ENCODE measurements at regions not wholly inside any gene's neighbourhood (a gene's known extent, or its start where the extent isn't known, plus 50 kb on each side); places are given as distances from the start of the nearest gene placed in this dataset.

DNA sequence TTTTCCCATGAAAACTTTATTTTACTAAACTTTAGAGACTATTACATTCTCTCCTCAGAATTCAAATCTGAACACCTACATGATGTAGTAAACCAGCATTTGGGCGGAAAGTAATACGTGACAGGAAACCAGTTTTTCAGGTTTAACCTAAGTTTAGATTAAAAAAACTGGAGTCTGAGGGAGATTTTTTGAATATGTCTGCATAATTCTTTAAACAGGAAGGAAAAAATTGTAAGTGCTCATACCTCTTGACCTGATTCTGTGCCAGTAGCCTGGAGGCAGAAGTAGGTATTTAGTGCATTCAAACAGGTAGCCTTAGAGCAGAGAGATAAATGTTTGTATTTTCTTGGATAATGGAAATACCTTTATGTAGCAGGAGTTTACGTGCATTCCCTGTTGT is 224.3 kb downstream of the MDFIC start:
- no peak for DNase-seq (ENCODE audit: low read depth in 2 of 3, low spot score in 1 of 3)

DNA sequence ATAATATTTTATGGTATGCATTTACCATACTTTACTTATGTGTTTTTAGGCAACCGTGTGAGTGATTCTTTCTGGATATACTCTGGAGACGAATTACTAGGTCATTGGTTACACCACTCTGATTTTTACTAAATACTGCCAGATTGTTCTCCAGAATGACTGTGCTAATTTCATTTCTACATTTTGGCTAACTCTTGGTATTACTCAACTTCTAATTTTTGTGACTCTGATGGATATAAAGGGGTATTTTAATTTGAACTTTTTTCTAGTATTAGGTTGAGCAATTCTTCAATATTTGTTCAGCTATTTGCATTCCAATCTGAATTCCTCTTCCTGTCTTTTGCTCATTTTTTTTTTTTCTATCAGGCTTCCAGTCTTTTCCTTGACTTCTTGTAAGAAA is 223.6 kb downstream of the MDFIC start:
- DNase-seq (ENCODE audit: low read depth in 2 of 3, low spot score in 1 of 3), result no peak

DNA sequence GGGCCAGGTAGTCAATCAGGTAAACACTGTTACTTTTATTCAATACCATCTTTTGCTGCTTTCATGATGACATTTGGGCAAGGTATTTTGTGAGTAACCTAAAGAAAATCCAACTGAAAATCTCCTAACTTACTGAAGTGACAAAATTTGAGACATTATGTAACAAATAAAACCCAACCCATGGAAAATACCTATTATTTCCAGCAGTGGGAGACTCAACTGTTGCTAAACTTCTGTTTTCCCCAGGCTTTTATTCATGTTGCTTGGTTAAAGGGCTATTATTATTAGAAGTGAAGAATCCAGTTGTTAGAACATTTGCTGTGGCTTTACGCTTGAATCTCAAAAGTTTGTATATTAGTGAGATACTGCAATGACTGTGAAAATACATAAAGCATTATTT is 215.9 kb downstream of the MDFIC start:
- no peak for DNase-seq (ENCODE audit: low read depth in 2 of 3, low spot score in 1 of 3)

DNA sequence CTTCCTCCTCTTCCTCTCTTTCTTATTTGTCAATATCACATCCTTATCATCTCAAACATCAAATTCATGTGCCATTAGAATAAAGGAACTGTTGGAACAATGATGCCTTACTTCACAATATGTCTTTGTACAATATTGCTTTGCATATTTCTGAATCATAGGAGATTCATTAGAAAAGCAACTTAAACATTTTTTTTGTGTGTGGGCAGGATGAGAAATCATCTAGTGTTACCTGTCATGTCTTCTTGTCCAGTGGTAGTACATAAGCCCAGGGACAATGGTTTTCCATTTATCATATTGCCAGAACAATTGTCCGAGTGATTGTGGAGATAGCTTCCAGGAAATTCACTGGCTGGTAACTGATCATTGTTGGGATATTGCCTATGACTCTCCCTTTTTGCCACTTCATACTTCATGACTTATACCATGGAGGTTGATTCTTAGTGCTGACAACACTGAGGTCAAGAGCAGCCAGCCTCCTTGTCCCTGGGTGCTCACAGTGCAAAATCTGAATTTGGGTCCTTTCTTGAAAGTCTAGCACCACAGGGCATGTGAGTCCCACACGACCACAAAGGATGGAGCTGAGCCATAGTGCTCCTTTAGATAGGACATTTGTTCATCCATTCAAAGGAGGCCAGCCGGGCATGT is 215.0 kb downstream of the MDFIC start:
- no peak for DNase-seq (ENCODE audit: low read depth in 2 of 3, low spot score in 1 of 3)

DNA sequence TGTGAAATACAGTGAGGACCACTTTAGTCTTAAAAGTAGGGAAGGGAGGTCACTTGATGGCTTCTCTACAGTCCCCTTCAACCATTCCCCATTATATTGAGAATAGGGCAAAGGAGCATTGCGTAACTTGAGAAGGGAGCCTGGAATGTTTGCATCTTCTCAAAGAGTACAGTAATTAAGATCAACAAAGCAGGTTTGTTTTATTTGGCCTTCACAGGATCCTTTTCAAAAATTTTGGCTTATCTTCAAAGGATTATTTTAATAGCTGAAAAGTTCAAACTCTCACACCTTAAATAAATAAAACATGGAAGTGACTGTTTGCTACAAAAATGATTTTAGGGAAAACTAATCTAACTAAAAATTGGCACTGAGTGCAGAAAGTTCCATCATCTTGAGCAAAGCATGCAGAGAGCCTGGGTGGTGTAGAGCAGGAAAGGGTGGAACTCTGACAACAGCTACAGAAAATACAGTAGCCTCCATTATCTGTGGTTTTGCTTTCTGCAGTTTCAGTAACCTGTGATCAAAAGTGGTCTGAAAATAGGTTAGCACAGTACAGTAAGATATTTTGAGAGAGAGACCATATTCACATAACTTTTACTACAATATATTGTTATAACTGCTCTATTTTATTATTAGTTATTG is 214.0 kb downstream of the MDFIC start:
- DNase-seq (ENCODE audit: low read depth in 2 of 3, low spot score in 1 of 3), result no peak

DNA sequence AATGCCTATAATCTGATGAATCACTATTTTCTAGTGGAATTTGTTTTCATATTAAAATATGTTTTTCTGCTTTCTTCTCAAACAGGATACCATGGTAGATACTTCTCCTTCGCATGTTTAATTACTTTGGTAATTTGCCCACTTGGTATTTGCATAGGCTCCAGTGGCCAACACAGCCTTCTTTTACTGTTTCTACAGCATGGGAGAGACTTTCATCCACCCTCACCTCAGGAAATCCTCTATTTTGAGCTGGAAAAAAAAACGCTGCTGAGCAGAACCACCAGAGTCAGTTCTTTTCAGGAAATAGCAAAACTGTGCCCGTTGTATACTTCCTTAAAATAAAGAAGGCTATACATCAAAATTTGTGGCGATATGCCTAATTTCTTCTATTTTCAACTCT is 213.3 kb downstream of the MDFIC start:
- DNase-seq (ENCODE audit: low read depth in 2 of 3, low spot score in 1 of 3), result no peak

GRCh38 chr7:115133248-115133647 is 211.4 kb downstream of the MDFIC start:
- no peak for DNase-seq (ENCODE audit: low read depth in 2 of 3, low spot score in 1 of 3)

DNA sequence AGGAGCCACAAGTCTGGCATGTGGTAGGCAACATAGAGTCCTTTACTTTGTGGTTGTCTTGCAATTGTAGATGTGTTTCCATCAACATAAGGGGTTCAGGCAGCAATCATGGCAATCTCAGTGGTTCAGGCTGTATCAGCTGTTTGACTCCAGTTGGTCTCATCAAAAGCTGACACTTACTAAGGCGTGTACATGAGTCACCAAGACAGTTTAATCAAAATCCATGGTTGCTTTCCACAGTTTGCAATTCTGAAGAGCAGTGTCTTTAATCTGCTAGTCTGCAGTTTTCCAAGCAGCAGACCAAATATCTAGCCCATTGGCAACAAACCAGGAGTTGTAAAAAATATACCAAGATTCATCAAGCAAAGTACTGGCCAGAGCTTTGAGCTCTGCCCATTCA is 210.2 kb downstream of the MDFIC start:
- DNase-seq (ENCODE audit: low read depth in 2 of 3, low spot score in 1 of 3), result no peak

DNA sequence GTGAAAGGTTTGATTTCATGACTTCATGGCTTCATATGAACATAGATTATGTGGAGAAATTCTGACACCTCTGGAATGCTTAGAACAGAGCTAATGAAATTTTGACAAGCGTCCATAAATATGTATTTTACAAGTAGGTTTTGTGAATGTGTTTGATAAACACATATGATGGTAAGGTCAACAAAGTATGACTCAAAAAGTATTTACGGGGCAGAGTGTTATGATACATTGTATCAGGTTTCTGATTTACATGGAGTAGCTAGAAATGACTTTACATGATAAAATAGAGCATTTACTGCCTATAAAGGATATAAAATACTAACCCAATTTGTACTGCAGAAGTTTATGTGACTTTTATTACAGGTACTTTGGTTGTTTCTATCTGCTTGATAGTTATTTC is 206.3 kb downstream of the MDFIC start:
- no peak for DNase-seq (ENCODE audit: low read depth in 2 of 3, low spot score in 1 of 3)

GRCh38 chr7:115127399-115128021 is 205.6 kb downstream of the MDFIC start:
- DNase-seq (ENCODE audit: low read depth in 2 of 3, low spot score in 1 of 3), result no peak

- DNase-seq (ENCODE audit: low read depth in 2 of 3, low spot score in 1 of 3), result no peak
Measured at GRCh38 chr7:115125750-115126149, 203.9 kb downstream of the MDFIC start.

DNA sequence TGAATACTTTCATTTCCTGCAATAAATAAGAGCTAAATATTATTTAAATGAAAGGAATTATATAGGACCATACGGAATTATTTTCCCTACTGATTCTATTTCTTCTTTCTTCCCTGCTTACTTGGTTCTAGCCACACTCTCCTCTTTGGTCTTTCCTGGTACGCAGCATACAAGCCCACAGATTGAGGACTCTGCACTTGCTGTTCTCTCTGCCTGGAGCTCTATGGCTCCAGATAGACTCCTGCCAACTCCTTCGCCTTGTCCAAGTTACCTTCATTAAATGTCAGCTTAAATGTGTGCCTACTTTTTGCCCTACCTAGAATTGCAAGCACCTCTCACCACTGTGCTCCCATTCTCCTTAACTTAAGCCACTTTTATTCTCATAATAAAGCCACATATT is 203.4 kb downstream of the MDFIC start:
- no peak for DNase-seq (ENCODE audit: low read depth in 2 of 3, low spot score in 1 of 3)

DNA sequence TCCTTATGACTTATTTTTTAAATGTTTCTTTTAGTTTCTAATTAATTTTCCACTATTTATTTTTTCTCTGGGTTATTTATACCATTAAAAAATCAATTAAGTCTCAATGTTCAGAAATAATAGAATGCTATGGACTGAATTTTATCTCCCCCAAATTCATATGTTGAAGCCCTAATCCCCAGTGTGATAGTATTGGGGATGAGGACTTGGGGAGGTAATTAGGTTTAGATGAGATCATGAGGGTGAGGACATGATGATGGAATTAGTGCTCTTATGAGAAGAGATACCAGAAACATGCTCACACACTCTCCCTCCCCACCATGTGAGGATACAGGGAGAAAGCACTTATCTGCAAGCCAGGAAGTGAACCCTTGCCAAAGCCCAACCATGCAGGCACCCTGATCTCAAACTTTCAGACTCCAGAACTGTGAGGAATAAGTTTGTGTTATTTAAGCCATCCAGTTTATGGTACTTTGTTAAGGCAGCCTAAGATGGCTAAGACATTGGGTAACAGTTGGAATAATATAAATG is 202.6 kb downstream of the MDFIC start:
- no peak for DNase-seq (ENCODE audit: low read depth in 2 of 3, low spot score in 1 of 3)

DNA sequence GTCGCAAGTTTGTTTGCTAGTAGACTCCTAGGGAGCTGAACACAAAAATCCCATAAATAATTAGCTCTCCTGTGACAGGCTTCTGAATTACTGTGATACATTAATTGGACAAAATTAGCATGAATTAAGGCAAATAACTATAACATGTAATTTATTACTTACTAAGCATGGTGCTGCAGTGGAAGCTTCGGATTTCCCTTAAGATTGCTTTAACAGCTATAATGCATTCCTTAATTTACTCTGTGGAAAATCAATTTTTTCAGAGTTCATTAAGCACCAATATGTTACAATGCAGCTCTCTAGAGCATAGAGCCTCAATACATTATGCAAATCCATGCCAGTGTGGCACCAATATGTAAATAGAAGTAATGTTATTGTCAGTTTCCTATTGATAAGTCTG is 201.5 kb downstream of the MDFIC start:
- DNase-seq (ENCODE audit: low read depth in 2 of 3, low spot score in 1 of 3), result no peak

DNA sequence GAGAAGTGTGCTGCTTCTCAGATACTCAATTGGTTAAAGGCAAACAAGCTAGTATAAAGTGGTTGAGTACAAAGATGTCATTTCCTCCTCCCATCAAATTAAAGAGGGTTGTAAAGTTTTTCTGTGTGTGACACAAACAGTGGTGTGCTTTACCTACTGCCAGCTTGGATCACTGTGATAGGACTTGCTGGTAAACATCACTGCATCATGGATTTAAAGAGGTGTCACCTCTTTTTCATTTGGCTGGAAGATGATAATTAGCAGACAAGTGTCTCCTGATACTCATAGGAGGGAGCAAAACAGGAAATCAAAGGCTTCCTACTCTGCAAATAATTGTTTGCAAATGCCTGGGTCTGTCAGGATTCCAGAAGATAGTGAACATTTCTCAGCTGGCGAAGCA is 200.5 kb downstream of the MDFIC start:
- no peak for DNase-seq (ENCODE audit: low read depth in 2 of 3, low spot score in 1 of 3)

DNA sequence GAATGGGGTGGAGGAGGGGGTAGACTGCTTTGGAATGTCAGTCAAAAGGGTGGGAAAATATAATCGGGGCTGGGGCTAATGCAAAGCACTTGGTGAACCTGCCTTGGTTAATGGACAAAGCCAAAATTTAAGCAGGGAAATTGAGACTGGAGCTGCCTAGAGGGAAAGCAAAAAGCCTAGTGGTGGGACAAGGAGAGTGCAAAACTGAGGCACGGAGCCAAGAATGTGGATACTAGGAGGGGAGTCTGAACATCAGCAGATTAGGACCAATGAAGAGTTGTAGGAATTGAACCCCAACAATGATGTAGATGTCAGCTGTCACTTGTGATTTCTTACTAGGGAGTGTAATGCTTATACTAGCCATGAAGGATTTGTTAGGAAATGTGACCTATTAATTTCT is 195.9 kb downstream of the MDFIC start:
- no peak for DNase-seq (ENCODE audit: low read depth in 2 of 3, low spot score in 1 of 3)

- DNase-seq (ENCODE audit: low read depth in 2 of 3, low spot score in 1 of 3), result no peak
Measured at GRCh38 chr7:115116773-115117715, 195.2 kb downstream of the MDFIC start.

- DNase-seq (ENCODE audit: low read depth in 2 of 3, low spot score in 1 of 3), result no peak
Measured at GRCh38 chr7:115113776-115114175, 191.9 kb downstream of the MDFIC start.

DNA sequence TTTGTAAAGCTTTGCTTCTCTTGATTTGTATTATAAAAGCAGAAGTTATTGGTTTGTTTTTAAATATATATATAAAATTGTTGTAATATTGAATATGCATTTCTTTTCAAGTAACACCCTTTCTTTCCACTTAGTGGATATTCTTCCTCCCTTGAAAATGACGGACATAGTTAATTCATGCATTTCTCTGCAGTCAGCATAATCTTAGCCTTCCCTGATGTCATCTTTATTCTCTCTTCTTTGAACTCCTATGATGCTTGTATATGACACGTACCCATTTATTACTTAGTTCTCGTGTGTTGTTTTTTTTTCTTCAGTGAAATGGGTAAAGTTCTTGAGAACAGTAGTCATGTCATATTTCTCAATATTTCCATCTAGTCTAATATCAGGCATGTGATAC is 191.2 kb downstream of the MDFIC start:
- DNase-seq (ENCODE audit: low read depth in 2 of 3, low spot score in 1 of 3), result no peak

DNA sequence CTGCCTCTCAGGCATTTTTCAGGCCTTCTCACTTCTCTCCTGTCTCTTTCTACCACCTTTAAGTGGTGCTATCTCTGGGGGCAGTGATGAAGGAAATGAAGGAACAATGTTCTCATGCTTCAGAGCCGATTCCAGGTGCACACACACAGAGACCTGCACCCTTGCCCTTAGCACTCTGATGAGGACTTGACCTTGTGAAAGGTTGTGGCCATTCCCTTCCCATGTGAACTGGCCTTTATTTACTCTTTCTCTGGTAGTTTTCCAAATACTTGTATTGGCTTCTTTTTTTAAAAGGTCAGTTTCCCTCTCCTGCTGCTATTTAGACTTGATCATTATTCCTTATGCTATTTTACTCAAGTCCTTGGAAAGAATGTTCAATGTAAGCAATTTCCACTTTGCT is 188.6 kb downstream of the MDFIC start:
- DNase-seq (ENCODE audit: low read depth in 2 of 3, low spot score in 1 of 3), result no peak

GRCh38 chr7:115106316-115106715 is 184.4 kb downstream of the MDFIC start:
- no peak for DNase-seq (ENCODE audit: low read depth in 2 of 3, low spot score in 1 of 3)
